RPMI8226 (cell line): ENCODE measurements at regions not wholly inside any gene's neighbourhood (a gene's known extent, or its start where the extent isn't known, plus 50 kb on each side); places are given as distances from the start of the nearest gene placed in this dataset.

Experiments
- DNase-seq: peaks from one replicate; pipeline ENCODE4 v3.0.0-alpha.2; 2015

DNA sequence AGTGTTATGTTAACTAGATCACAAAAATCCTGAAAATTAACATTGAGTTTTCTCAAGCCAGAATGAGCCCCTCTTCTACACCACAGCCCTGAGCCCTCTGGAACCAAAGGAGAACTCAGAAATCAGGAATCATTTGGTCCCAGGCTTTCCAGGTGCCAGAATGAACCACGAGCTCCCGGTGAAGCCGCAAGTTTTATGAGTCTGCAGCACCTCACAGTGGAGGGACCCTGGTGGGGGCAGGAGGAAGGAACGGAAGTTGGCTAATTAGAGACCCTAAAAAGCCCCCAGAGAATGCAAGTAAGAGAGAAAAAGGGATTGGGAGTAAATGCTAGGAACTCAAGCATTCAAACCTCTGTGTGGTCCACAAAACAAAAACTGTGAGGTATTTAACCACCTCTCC, 52.9 kb upstream of the BCL2L14 start:
- DNase-seq = no peak

DNA sequence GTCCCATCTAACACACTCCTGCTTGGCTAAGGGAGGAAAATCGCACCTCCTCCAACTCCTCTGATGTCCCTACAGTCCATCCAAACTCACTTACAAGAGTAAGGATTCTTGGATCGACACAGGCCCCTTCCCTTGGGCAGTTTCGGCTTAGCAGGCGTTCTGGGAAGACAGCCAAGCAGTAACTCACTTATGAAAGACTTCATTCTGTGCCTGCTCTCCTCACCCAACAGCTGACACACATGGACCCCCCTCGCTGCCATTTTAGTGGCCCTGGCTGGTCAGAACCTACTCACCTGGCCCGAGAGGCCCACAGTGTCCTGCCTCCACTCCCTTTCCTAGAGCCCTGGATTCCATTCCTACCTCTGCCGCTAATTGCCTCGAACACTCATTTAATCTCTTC, 52.3 kb upstream of the BCL2L14 start:
- no peak for DNase-seq

GRCh38 chr12:12019881-12020280, 50.9 kb upstream of the BCL2L14 start:
- DNase-seq = no peak

- DNase-seq = no peak
These were observed 50.0 kb upstream of the BCL2L14 start for GRCh38 chr12:12020762-12021161.
